GM19238 (cell line): ENCODE measurements at regions not wholly inside any gene's neighbourhood (a gene's known extent, or its start where the extent isn't known, plus 50 kb on each side); places are given as distances from the start of the nearest gene placed in this dataset.

ENCODE experiments used
- DNase-seq: peaks from one replicate; pipeline ENCODE4 v3.0.0; 2011; ENCODE audit warnings: low spot score; ENCODE audit not compliant: insufficient read length

GRCh38 chr9:99682870-99683269 is 138.8 kb upstream of the NR4A3 start:
- DNase-seq = no peak

GRCh38 chr9:99690573-99690972 is 131.1 kb upstream of the NR4A3 start:
- DNase-seq = no peak

GRCh38 chr9:99693888-99694287 is 127.8 kb upstream of the NR4A3 start:
- no peak for DNase-seq

GRCh38 chr9:99694393-99694792 is 127.3 kb upstream of the NR4A3 start:
- no peak for DNase-seq

GRCh38 chr9:99699396-99699795 is 122.3 kb upstream of the NR4A3 start:
- DNase-seq = no peak

GRCh38 chr9:99712214-99712613 is 109.5 kb upstream of the NR4A3 start:
- DNase-seq = no peak

- no peak for DNase-seq
These were observed 107.8 kb upstream of the NR4A3 start for GRCh38 chr9:99713838-99714306.

- DNase-seq = no peak
These were observed 103.1 kb upstream of the NR4A3 start for GRCh38 chr9:99718631-99719030.

- DNase-seq = peak; percentile 7
These were observed 101.1 kb upstream of the NR4A3 start for GRCh38 chr9:99720455-99721050.

GRCh38 chr9:99721898-99722297 is 99.8 kb upstream of the NR4A3 start:
- no peak for DNase-seq

- DNase-seq = no peak
These were observed 98.8 kb upstream of the NR4A3 start for GRCh38 chr9:99722877-99723276.

GRCh38 chr9:99724640-99725039 is 97.0 kb upstream of the NR4A3 start:
- DNase-seq = no peak

- no peak for DNase-seq
These were observed 95.8 kb upstream of the NR4A3 start for GRCh38 chr9:99725852-99726251.

- no peak for DNase-seq
These were observed 94.9 kb upstream of the NR4A3 start for GRCh38 chr9:99726758-99727157.

GRCh38 chr9:99730062-99730461 is 91.6 kb upstream of the NR4A3 start:
- no peak for DNase-seq

- no peak for DNase-seq
These were observed 89.7 kb upstream of the NR4A3 start for GRCh38 chr9:99731950-99732349.

GRCh38 chr9:99732715-99733114 is 89.0 kb upstream of the NR4A3 start:
- no peak for DNase-seq

- no peak for DNase-seq
These were observed 86.6 kb upstream of the NR4A3 start for GRCh38 chr9:99735041-99735440.

GRCh38 chr9:99736291-99736690 is 85.4 kb upstream of the NR4A3 start:
- no peak for DNase-seq

- DNase-seq = no peak
These were observed 84.0 kb upstream of the NR4A3 start for GRCh38 chr9:99737649-99738048.

GRCh38 chr9:99743006-99743405 is 78.7 kb upstream of the NR4A3 start:
- no peak for DNase-seq

- DNase-seq = no peak
These were observed 78.2 kb upstream of the NR4A3 start for GRCh38 chr9:99743455-99743854.

GRCh38 chr9:99744132-99744531 is 77.6 kb upstream of the NR4A3 start:
- no peak for DNase-seq

- DNase-seq = no peak
These were observed 76.6 kb upstream of the NR4A3 start for GRCh38 chr9:99745085-99745484.
